ENCODE measurements at regions not wholly inside any gene's neighbourhood (a gene's known extent, or its start where the extent isn't known, plus 50 kb on each side); places are given as distances from the start of the nearest gene placed in this dataset.
A peak's percentile ranks its signal among the peaks of the same experiment; 100 is the strongest.

DNA sequence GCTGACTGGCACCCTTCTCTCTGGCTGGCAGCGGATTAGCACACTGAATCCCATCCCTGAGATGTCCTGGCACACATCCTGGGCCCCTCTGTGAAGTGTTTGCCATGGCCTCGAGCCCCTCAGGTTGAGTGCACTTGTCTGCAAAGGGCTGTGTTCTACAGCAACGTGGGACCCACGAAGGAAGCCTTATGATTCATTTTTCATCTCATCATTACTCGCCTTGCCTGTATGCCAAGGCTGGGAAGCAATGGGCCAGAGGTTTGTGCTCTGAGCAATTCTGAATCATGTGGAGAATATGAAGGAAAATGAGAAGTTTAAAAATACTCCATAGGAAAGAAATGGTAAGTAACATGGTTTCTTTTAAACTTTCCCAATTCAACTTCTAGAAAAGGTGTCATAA is 124.8 kb upstream of the LMO4 start:
- TF ChIP-seq, protein P1, sequence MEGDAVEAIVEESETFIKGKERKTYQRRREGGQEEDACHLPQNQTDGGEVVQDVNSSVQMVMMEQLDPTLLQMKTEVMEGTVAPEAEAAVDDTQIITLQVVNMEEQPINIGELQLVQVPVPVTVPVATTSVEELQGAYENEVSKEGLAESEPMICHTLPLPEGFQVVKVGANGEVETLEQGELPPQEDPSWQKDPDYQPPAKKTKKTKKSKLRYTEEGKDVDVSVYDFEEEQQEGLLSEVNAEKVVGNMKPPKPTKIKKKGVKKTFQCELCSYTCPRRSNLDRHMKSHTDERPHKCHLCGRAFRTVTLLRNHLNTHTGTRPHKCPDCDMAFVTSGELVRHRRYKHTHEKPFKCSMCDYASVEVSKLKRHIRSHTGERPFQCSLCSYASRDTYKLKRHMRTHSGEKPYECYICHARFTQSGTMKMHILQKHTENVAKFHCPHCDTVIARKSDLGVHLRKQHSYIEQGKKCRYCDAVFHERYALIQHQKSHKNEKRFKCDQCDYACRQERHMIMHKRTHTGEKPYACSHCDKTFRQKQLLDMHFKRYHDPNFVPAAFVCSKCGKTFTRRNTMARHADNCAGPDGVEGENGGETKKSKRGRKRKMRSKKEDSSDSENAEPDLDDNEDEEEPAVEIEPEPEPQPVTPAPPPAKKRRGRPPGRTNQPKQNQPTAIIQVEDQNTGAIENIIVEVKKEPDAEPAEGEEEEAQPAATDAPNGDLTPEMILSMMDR (IDR thresholded peaks at IDR 0.05; ENCODE audit: poor library complexity, severe bottlenecking) = no peak
- Histone ChIP-seq H3K4me1 (ENCODE audit: insufficient read depth, poor library complexity, severe bottlenecking) (no peaks in the 10 kb centered on the region), H3K27ac (ENCODE audit: poor library complexity, severe bottlenecking) (no peak overlapping the region), H3K9me3 (ENCODE audit: severe bottlenecking) (no peaks in the 10 kb centered on the region), H3K27me3 (ENCODE audit: insufficient read depth, poor library complexity, severe bottlenecking) (no peaks in the 10 kb centered on the region), H3K4me3 (ENCODE audit: severe bottlenecking) (no peak overlapping the region), H3K36me3 (ENCODE audit: low read depth) (no peaks in the 10 kb centered on the region)
- peak; percentile 70; the same call in 2 of the 3 replicates for ATAC-seq (ENCODE audit: low read depth)
- no peak for DNase-seq (ENCODE audit: low spot score)

- ATAC-seq (ENCODE audit: low read depth) (no peak), DNase-seq (ENCODE audit: low spot score) (no peak)
- H3K4me1 ChIP-seq (ENCODE audit: insufficient read depth, poor library complexity, severe bottlenecking) = no peaks in the 10 kb centered on the region
- no peak overlapping the region for H3K4me3 ChIP-seq (ENCODE audit: severe bottlenecking)
- H3K27ac ChIP-seq (ENCODE audit: poor library complexity, severe bottlenecking) = no peak overlapping the region
- H3K27me3 ChIP-seq (ENCODE audit: insufficient read depth, poor library complexity, severe bottlenecking) = no peaks in the 10 kb centered on the region
- no peaks in the 10 kb centered on the region for H3K36me3 ChIP-seq (ENCODE audit: low read depth)
- TF ChIP-seq, protein P1 (IDR thresholded peaks at IDR 0.05; ENCODE audit: poor library complexity, severe bottlenecking) = no peak
- H3K9me3 ChIP-seq (ENCODE audit: severe bottlenecking) = no peaks in the 10 kb centered on the region
Measured at GRCh38 chr1:87204441-87204840, 124.2 kb upstream of the LMO4 start.

- no peak for ATAC-seq (ENCODE audit: low read depth)
- no peaks in the 10 kb centered on the region for H3K36me3 ChIP-seq (ENCODE audit: low read depth)
- no peaks in the 10 kb centered on the region for H3K27me3 ChIP-seq (ENCODE audit: insufficient read depth, poor library complexity, severe bottlenecking)
- DNase-seq (ENCODE audit: low spot score) = no peak
- H3K9me3 ChIP-seq (ENCODE audit: severe bottlenecking) = no peaks in the 10 kb centered on the region
- no peak overlapping the region for H3K4me3 ChIP-seq (ENCODE audit: severe bottlenecking)
- H3K4me1 ChIP-seq (ENCODE audit: insufficient read depth, poor library complexity, severe bottlenecking) = no peaks in the 10 kb centered on the region
- no peak overlapping the region for H3K27ac ChIP-seq (ENCODE audit: poor library complexity, severe bottlenecking)
- TF ChIP-seq, protein P1 (IDR thresholded peaks at IDR 0.05; ENCODE audit: poor library complexity, severe bottlenecking) = no peak
Measured at GRCh38 chr1:87204921-87205320, 123.8 kb upstream of the LMO4 start.

GRCh38 chr1:87206044-87206831 is 122.4 kb upstream of the LMO4 start:
- H3K27me3 ChIP-seq (ENCODE audit: insufficient read depth, poor library complexity, severe bottlenecking) = no peaks in the 10 kb centered on the region
- TF ChIP-seq, protein P1 (IDR thresholded peaks at IDR 0.05; ENCODE audit: poor library complexity, severe bottlenecking) = no peak
- no peak overlapping the region for H3K4me3 ChIP-seq (ENCODE audit: severe bottlenecking)
- no peaks in the 10 kb centered on the region for H3K36me3 ChIP-seq (ENCODE audit: low read depth)
- H3K9me3 ChIP-seq (ENCODE audit: severe bottlenecking) = no peaks in the 10 kb centered on the region
- H3K27ac ChIP-seq (ENCODE audit: poor library complexity, severe bottlenecking) = no peak overlapping the region
- ATAC-seq (ENCODE audit: low read depth) (no peak), DNase-seq (ENCODE audit: low spot score) (no peak)
- no peaks in the 10 kb centered on the region for H3K4me1 ChIP-seq (ENCODE audit: insufficient read depth, poor library complexity, severe bottlenecking)

DNA sequence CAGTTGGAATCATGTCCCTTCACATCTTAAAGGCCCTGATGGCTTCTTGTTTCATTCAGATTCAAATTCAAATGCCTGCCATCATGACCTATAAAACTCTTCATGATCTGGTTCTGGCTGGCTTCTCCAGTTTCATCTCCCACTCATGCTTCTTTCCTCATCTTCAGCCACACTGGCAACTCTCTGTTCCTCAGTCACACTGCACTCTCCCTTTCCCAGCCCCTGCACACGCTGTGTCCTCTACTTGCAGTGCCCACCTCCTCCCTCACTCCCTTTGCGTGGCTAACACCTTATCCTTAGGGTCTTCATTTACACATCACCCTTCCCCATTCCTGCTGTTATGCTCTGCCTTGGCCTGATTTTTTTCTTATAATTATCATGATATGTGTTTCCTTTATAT is 120.6 kb upstream of the LMO4 start:
- TF ChIP-seq, protein P1 (IDR thresholded peaks at IDR 0.05; ENCODE audit: poor library complexity, severe bottlenecking) = no peak
- Histone ChIP-seq H3K4me1 (ENCODE audit: insufficient read depth, poor library complexity, severe bottlenecking) (no peaks in the 10 kb centered on the region), H3K27me3 (ENCODE audit: insufficient read depth, poor library complexity, severe bottlenecking) (no peaks in the 10 kb centered on the region), H3K27ac (ENCODE audit: poor library complexity, severe bottlenecking) (no peak overlapping the region), H3K36me3 (ENCODE audit: low read depth) (no peaks in the 10 kb centered on the region), H3K9me3 (ENCODE audit: severe bottlenecking) (no peaks in the 10 kb centered on the region), H3K4me3 (ENCODE audit: severe bottlenecking) (no peak overlapping the region)
- DNase-seq (ENCODE audit: low spot score) (no peak), ATAC-seq (ENCODE audit: low read depth) (no peak)

Data from RWPE2 (cell line).